ENCODE measurements at regions not wholly inside any gene's neighbourhood (a gene's known extent, or its start where the extent isn't known, plus 50 kb on each side); places are given as distances from the start of the nearest gene placed in this dataset.

DNA sequence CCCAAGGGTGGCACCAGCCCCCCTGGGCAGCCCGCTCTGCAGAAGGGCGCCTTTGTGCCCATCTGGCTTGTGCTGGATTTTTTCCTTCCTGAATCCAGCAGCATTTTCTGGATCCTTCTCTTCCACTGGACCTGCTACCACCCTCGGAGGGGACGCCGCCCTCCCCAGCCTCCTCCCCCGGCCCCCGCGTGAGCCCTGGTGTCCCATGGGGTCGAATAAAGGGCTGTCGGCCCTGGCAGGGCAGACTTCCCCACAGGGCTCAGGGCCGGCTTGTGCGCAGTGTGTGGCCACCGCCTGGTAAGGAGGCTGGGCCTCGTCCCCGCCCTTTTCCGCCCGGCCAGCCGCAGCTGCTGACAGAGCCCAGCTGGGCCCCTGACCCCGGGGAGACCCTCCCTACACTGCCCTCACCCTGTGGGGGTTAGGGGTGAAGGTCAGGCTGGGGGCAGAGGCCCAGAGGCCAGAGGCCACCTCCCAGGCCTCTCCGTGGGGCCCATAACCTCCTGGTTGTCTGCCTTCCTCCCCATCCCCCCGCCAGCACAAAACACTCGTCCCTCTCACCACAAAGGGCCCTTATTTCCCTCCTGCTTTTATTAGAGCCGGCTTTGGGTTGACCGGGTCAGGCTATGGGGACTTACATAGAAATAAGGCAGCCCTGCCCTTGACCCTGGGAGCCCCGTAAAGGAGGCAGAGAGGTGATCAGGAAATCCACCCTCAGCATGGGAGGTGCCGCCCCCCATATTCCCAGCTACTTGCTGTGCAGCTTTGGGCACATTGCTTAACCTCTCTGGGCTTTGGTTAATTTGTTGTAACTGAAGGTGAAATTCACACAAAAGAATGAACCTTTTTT lies 179.3 kb upstream of the CIBAR2 start:
- no peak for DNase-seq (ENCODE audit: low read depth)

DNA sequence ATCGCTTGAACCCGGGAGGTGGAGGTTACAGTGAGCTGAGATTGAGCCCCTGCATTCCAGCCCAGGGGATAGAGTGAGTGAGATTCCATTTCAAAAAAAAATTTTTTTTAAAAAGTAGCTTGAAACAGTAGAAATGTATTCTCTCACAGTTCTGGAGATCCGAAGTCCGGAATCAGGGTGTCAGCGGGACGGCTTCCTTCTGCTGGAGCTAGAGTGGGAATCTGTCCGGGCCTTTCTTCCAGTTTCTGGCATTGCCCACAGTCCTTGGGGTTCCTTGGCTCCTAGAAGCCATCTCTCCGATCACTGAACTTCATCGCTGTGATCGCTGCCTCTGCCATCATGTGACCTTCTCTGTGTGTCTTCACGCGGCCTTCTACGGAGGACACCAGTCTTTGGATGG lies 181.2 kb upstream of the CIBAR2 start:
- DNase-seq (ENCODE audit: low read depth), result no peak

DNA sequence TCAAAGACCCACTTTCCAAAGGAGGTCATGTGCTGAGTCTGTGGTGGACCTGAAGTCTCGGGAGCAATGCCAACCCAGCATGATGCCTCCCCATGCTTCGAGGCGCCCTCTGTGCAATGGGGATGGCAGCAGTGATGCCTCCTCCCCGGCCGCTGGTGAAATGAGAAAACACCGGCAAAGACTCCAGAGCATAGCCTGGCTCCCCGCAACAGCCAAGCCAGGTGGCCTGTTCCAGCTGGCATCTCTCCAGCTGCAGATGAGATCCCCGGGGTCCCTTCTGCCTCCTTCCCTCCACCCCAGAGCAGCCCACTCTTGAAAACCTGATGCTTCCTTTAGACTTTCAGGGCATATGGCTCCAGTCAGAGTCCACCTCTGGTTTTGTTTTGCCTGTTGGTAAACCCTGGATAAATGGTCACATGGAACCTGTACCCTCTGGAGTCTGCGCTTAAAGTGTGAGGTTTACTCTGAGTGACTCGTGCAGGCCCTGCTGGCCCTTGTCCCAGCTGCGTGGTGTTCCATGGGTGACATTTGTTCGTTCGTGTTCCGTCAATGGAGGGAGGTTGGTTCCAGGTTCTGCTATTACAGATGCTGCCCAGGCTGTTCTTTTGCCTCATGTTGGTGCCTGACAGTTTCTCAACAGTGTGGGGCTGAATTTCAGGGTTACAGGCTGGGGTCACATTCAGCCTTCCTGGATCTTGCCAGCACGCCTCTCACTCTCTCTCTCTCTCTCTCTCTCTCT lies 181.8 kb upstream of the CIBAR2 start:
- DNase-seq (ENCODE audit: low read depth), result no peak

DNA sequence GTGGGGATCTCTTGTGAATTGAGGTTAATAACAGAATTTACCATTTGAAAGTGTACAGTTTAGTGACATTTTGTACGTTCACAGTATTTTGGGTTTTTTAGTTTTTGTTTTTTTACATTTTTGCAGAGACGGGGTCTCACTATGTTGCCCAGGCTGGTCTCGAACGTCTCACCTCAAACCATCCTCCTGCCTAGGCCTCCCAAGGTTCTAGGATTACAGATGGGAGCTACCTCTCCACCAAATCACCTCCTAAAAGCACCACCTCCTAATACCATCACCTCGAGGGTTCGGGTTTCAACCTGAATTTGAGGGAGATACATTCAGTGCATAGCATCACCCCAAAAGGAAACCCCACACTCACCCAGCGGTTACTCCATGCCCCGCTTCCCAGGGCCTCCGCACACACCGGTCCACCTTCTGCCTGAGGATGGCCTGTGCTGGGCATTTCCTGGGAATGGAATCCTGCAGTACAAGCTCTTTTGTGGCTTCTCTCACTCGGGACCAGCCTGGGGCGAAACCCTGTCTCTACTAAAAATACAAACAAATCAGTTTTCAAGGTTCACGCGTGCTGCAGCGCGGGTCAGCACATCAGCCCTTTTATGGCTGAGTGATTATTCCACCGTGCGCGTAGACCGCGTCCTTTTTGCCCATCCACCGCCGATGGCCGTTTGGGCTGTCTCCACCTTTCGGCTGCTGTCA lies 182.7 kb upstream of the CIBAR2 start:
- DNase-seq (ENCODE audit: low read depth), result no peak

DNA sequence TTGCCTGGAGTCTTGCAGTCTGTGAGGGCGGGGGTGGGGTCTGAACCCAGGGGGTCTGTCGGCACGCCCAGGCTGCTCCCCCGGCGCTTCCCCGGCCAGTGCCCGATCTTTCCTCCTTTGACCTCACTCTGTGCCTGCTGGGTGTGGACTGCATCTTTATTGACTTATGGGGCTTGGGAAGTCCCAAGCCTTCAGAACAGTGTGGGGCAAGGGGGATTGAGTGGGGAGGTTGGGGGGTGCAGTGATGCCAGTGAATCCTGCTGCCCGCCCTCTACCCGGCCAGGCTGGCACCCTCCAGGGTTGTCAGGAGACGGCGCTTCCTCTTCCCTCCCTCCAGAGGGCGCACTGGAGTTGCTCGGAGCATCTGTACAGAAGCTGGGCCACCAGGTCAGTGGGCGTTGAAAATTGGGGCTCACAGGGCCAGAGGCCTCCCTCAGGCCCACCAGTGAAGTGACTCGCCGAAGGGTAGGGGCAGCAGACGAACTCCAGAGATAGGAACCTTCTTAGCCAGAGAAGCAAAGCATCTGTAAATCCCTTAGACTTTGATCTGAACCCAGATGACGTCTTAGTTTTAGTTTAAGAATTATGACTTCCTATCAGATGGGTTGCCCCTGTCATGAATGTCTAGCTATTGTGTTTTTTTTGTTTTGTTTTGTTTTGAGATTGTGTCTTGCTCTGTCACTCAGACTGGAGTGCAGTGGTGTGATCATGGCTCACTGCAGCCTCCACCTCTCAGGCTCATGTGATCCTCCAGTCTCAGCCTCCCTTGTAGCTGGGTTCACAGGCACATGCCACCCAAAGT lies 184.8 kb upstream of the CIBAR2 start:
- no peak for DNase-seq (ENCODE audit: low read depth)

DNA sequence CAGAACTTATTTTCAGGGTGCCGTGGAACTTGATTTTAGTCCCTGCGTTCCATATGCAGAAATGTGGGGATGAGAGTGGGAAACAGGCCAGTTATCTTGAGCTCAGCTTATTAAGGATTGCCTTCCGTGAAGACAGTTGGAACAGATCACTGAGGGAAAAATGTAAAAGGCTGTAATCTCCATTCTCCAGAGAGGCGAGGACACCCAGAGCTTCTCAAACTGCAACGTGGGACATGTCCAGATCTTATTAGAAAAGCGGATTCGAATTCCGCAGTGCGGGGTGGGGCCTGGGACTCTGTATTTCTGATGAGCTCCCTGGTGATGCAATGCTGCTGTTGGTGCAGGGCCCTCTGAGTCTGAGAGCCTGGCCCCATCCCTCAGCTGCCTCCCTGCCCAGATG lies 185.6 kb upstream of the CIBAR2 start:
- DNase-seq (ENCODE audit: low read depth), result no peak

DNA sequence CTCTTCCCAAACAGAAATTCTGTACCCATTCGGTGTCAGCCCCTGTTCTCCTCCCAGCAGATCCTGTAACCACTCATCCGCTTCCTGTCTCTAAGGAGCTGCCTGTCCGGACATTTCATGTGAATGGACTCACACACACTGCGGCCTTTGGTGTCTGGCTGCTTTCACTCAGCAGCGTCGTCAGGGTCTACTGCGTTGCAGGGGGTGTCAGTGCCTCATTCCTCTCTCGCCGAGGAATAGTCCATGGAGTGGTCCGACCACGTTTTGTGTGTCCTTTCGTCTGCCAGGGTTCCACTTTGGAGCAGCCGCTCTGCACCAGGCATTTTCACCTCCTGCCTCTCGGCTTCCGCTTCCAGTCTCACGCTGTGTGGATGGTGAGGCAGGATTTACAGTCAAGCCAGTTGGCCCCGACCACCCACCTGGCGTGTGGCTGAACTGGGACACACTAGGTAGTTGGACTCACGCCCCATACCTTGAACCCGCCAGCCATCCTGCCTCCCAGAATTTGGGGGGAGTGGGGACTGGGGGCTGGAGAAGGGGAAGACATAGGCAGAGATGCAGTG lies 188.2 kb upstream of the CIBAR2 start:
- no peak for DNase-seq (ENCODE audit: low read depth)

DNA sequence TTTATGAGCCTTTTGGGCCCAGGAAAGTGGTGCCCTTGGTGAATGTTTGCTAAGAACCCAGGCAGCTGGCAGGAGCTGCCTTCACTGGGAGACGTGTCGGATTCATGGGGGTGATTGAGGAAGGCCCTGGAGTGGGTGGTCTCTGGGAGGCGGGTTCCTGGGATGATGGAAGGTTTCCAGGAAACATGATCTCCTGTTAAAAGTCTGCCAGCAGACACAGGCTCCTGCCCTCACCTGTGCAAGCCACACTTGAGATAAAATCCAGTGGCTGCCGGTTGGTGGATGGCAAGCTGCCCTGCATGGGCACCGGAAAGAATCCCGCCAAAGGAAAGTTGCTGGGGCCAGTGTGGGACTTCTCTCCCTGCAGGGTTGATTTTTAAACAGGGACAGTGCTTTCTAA lies 189.0 kb upstream of the CIBAR2 start:
- DNase-seq (ENCODE audit: low read depth), result no peak

DNA sequence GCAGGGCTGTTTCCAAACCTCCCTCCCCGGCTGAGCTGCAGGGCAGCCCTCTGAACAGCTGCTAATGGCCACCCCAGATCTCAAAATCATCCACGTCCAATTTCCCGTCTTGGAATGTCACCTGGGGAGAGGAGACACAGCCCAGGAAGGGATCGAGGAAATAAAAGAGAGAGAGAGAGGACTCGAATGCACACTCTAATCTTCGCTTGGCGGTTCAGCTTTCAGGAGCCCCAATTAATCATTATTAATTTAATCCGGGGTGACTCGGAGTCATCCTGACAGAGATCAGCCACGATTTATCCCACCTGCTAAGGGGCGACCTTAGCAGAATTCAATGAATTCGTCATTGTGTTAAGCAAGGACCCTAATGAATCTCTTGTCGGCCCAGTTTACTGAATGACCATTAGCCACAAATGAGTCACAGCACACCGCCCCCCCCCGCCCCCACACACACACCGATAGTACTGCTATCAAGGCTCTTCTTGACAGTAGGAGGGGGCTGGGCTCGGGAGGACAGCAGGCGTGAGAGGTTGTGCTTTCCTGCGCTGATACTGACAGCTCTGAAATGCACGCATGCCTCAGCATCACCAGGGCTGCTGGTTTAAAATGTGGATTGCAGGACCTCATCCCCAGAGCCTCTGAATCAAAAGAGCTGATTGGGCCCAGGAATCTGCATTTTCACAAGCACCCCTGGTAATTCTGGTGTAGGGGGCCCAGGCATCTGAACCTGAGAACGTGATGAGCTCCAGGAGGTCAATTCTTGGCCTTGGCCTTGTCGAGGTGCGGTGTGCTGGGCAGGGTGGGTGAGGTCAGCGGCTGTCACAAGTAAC lies 190.0 kb upstream of the CIBAR2 start:
- no peak for DNase-seq (ENCODE audit: low read depth)

DNA sequence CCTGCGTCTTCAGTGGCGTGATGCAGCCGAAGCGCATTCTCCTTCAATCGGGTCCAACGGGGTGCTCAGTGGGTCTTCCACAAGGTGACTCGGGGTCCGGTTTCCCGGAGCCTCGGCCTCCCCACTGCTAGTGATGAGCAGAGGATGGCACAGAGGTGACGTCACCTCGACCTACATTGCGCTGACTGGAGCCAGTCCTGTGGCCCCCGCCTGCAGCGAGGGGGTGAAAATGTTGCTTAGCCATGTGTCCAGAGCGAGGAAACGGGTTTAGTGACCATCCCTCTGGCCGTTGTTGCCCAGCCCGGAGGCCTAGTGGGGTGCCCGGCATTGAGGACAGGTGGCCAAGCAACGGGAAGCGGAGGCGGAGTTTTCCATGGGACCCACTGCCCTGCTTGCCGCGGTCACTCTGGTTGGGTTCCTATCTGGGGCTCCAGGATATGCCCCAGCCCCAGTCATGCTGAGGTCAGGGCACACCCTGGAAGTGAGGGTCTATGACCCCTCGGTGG lies 190.6 kb upstream of the CIBAR2 start:
- DNase-seq (ENCODE audit: low read depth), result no peak

DNA sequence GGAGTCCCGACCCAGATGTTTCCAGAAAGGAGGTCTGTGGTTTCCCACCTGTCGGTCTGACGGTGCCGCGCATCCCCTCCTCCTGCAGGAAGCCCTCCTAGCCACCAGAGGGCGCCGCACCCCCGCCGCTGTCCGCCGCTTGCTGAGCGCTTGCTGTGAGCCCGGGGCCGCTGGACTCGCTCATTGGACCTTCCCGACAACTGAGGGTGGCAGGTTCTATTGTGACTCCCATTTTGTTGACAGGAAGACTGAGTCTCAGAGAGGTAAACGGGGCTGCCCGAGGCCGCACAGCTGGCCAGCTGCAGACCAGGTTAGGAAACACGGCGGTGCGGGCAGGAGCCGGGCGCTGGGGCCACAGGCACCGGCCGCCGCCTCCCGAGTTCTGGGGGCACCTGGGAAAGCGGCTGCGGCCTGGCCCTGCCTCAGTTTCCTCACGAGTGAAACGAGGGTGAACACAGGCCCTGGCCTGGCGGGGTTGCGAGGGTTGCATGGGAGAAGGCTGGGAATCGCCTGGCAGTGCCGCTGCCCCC lies 191.1 kb upstream of the CIBAR2 start:
- DNase-seq (ENCODE audit: low read depth), result peak; percentile 79

DNA sequence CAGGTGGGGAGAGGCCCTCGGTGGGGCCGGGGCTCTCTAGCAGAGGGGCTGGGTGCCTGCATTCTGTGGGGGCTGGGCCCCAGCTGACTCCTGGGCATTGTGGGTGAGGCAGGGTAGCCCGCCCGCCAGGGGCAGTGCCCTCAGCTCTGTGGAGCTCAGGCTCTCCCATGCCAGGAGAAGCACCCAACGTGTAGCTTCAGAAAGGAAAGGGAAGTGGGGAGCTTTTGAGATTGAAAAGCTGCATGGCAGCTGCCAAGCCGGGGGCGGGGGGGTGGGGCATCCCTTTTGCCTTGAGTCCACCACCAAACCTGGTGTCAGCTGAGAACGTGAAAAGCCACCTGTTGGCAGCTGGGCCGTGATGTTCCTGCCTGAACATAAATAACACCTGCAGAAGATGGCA lies 192.1 kb upstream of the CIBAR2 start:
- no peak for DNase-seq (ENCODE audit: low read depth)

DNA sequence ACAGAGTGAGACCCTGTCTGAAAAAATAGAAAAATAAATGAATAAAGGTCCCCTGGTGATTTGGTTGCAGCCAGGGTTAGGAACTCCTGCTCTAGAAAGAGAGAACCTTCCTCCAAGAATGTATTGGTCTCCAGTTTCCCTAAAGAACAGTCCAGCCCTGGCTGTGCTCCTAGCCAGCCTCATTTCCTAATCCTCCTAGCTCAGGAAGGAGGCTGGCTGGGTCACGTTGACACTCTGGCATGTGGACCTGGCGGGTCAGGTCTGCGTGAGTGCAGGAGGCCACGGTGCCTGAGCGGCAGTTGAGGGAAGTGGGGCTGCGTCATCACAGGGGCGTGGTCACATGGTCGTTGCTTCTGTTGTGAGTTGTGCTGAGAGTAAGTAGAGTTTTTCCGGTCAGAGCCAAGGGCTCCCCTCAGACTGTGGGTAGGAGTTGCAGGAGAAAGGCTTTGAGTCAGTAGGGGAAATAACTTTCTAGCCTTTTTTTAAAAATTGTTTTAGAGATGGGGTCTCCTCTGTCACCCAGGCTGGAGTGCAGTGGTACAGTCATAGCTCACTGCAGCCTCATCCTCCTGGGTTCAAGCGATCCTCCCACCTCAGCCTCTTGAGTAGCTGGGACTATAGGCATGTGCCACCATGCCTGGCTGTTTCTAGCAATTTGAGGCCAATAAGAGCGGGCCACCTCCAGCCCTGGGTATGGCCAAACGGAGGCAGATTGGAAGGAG lies 194.0 kb upstream of the CIBAR2 start:
- DNase-seq (ENCODE audit: low read depth), result no peak

DNA sequence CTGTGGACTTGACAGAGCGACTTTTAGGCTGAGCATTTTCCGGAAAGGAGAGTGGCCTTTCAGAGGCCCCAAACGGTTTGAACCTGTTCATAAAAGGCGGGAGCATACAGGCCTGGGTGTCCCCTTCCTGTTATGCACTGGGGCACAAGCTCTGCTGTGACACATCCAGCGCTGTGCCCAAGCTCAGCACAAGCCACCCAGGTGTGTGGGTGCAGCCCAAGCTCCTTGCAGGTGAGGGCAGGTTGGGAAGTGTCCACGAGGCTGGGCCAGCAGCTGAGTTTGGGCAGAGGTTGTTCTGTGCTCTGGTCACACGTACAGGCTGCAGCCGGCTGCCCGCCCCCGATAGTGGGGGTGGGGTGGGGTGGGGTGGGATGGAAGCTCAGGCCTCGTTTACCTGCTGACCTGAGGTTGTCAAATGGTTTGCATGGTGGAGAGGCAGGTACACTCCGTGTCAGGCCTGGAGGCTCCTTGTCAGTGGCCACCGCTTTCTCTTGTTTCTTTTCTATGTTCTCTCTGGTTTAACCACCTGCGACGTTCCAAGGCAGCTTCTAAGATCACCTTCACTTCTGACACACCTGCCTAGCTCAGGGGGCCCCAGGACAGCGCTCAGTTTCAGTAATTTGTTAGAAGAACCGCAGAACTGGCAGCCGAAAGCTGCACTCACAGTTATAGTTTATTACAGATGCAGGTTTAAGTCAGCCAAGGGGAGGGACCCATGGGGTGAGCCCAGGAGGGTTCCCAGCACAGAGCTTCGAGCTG lies 194.7 kb upstream of the CIBAR2 start:
- DNase-seq (ENCODE audit: low read depth), result no peak

DNA sequence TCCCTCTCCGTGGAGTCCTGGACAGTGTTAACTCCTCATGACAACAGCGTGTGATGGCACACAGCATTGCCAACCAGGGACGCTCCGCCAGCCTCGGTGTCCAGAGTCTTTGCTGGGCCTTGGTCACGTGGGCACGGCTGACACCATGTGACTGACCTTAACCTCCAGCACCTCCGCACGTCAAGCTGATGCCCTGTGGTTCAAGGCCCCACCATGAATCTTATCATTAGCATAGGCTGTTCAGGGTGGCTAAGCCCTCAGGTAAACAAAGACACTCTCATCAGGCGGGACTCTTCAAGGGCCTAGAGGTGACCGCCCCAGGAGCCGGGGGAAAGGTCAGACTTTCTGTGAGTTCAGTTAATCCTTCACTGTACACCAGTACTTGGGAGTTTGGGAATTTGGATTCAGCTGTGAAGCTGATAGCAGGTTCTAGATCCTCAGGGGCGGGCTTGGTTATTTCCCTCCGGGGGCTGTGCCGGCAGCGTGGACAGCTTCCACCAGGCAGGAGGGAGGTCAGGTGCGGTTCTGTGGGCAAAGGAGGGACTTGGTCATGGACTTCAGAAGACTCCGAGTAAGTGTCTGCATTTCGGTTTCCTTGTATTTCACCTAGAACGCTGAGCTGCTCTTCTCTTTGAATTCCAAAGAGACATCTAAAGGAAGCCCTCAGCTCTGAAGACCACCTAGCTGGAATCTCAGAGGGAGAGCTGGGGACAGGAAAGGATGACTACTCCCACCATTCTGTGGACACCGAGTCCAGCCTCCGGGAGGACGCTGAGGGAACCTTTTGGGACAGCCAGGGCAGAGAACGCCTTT lies 195.5 kb upstream of the CIBAR2 start:
- DNase-seq (ENCODE audit: low read depth), result no peak

DNA sequence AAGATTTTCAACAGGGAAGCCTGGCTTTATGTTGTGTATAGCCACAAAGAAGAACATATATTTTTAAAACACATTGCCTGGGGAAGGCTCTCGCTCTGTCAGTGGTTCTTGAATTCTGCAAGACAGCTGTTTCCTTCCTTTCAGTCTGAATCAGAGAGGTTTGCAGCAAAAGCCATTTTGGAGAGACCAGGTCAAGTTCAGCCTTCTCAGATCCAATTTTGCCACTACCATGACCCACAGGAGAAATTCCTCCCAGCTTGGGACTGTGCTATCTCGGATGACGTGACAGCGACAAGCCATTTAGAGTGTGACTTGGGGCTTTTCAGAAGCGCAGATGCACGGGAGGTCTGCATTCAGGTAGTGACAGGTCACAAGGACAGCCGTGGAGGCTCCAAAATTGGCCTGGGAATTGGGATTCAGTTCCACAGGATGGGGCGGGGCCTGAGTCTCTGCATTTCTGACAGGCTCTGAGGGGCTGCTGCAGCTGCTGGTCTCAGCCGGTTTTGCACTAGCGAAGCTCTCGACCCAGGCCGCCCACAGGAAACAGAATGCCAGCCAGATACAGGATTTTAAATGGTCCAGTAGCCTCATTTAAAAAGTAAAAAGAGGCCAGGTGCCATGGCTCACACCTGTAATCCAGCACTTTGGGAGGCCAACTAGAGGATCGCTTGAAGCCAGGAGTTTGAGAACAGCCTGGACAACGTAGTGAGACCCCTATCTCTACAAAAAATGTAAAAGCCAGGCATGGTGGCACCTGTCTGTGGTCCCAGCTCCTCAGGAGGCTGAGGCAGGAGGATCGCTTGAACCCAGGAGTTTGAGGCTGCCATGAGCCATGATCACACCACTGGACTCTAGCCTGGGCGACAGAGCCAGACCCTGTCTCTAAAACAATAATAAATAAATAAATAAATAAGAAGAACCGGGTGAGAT lies 196.6 kb upstream of the CIBAR2 start:
- DNase-seq (ENCODE audit: low read depth), result no peak
